BJ (cell line): ENCODE measurements at regions not wholly inside any gene's neighbourhood (a gene's known extent, or its start where the extent isn't known, plus 50 kb on each side); places are given as distances from the start of the nearest gene placed in this dataset.

Source experiments
- CTCF ChIA-PET: fragments of 350-600 bp; formaldehyde crosslinking; extraction: SDS; loops from one replicate; lab custom pipeline; 2021; ENCODE audit warnings: antibody characterized with exemption, inconsistent platforms; lab: Yijun Ruan, JAX
- POLR2A ChIA-PET: fragments of 300-600 bp; sonication (Branson Sonifier 250); formaldehyde crosslinking; extraction: SDS; loops from one replicate; lab custom pipeline; 2021; ENCODE audit warnings: antibody characterized with exemption; lab: Charles Lee
- DNase-seq: peaks from one replicate; pipeline ENCODE4 v3.0.0-alpha.2; 2011; ENCODE audit warnings: low read depth
- H3K27me3 ChIP-seq: 2 replicates; pipeline ENCODE4 v1.6.0; 2011; ENCODE audit warnings: low read length; ENCODE audit not compliant: control insufficient read depth, insufficient read depth
- H3K36me3 ChIP-seq: 2 replicates; pipeline ENCODE4 v1.5.1; 2011; ENCODE audit warnings: low read length; ENCODE audit not compliant: control insufficient read depth, insufficient read depth
- H3K4me3 ChIP-seq: 2 replicates; pipeline ENCODE4 v1.5.1; 2011; ENCODE audit warnings: low read depth, mild to moderate bottlenecking, control low read depth, low read length
- TF ChIP-seq, protein P1 (sequence below): IDR thresholded peaks from 2 replicates; pipeline ENCODE4 v1.5.1; 2011; ENCODE audit warnings: low read depth, mild to moderate bottlenecking, control low read depth, inconsistent platforms, low read length, moderate library complexity; ENCODE audit not compliant: insufficient read depth

DNA sequence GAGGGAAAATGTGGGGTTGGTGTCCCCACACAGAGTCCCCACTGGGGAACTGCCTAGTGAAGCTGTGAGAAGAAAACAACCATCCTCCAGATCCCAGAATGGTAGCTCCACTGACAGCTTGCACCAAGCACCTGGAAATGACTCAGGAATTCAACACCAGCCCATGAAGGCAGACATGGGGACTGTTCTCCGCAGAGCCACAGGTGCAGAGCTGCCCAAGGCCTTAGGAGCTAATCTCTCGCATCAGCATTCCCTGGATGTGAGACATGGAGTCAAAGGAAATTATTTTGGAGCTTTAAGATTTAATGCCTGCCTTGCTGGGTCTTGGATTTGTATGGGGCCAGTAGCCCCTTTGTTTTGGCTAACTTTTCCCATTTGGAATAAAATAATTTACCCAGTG, 367.9 kb downstream of the FAM133A start:
- no peak overlapping the region for H3K4me3 ChIP-seq
- POLR2A ChIA-PET: no interaction called here
- no peaks in the 10 kb centered on the region for H3K36me3 ChIP-seq
- no peak for DNase-seq
- CTCF ChIA-PET: no interaction called here
- TF ChIP-seq, protein P1, sequence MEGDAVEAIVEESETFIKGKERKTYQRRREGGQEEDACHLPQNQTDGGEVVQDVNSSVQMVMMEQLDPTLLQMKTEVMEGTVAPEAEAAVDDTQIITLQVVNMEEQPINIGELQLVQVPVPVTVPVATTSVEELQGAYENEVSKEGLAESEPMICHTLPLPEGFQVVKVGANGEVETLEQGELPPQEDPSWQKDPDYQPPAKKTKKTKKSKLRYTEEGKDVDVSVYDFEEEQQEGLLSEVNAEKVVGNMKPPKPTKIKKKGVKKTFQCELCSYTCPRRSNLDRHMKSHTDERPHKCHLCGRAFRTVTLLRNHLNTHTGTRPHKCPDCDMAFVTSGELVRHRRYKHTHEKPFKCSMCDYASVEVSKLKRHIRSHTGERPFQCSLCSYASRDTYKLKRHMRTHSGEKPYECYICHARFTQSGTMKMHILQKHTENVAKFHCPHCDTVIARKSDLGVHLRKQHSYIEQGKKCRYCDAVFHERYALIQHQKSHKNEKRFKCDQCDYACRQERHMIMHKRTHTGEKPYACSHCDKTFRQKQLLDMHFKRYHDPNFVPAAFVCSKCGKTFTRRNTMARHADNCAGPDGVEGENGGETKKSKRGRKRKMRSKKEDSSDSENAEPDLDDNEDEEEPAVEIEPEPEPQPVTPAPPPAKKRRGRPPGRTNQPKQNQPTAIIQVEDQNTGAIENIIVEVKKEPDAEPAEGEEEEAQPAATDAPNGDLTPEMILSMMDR: no peak
- no peaks in the 10 kb centered on the region for H3K27me3 ChIP-seq

DNA sequence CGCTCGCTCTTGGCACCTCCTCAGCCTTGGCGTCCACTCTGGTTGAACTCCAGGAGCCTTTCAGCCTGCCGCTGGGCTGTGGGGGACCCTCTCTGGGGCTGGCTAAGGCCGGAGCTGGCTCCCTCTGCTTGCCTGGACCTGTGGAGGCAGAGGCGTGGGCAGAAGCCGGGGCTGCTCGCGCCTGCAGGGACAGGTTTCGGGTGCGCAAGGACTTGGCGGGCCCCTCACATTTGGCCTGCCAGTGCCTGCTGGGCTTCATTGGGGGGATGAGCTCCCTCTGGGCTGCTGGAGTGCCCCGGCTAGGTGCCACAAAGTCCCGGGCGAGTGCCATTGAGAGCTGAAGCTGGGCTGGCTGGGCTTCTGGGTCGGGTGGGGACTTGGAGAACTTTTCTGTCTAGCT, 371.7 kb downstream of the FAM133A start:
- no peaks in the 10 kb centered on the region for H3K27me3 ChIP-seq
- no peak overlapping the region for H3K4me3 ChIP-seq
- TF ChIP-seq, protein P1: no peak
- H3K36me3 ChIP-seq: no peaks in the 10 kb centered on the region
- POLR2A ChIA-PET: no interaction called here
- DNase-seq: no peak
- CTCF ChIA-PET: no interaction called here

DNA sequence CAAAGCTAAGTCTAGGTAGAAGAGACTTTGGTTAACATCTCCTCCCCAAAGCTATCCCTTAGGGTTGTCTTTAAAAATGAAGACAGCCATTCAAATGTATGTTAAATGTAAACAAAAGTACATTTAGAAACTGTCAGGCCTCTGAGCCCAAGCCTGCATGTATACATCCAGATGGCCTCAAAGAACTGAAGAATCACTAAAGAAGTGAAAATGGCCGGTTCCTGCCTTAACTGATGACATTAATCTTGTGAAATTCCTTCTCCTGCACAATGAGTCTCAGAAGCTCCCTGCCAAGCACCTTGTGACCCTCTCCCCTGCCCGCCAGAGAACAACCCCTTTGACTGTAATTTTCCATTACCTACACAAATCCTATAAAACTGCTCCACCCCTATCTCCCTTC, 377.9 kb downstream of the FAM133A start:
- CTCF ChIA-PET: no interaction called here
- POLR2A ChIA-PET: no interaction called here
- TF ChIP-seq, protein P1: no peak
- Histone ChIP-seq H3K4me3 (no peak overlapping the region), H3K36me3 (no peaks in the 10 kb centered on the region), H3K27me3 (no peaks in the 10 kb centered on the region)
- DNase-seq: no peak

DNA sequence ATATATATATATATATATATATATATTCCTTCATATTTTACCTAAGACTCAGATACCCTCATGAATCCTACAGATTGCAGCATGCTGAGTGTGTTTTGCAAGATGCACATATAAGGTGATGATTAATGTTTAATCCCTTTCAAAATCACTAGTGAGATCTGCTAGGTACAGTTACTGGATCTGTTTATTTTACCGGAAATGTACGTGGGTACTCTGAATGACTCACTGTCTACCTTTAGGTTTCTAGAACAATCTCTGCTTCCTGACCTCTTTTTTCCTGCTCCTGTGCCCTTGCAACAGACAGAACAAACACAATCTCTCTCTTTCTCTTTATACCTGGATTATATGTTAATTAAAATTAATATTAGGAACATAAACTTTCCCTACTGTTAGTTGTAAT, 379.6 kb downstream of the FAM133A start:
- POLR2A ChIA-PET: no interaction called here
- Histone ChIP-seq H3K4me3 (no peak overlapping the region), H3K27me3 (no peaks in the 10 kb centered on the region), H3K36me3 (no peaks in the 10 kb centered on the region)
- no peak for DNase-seq
- TF ChIP-seq, protein P1: no peak
- CTCF ChIA-PET: no interaction called here

DNA sequence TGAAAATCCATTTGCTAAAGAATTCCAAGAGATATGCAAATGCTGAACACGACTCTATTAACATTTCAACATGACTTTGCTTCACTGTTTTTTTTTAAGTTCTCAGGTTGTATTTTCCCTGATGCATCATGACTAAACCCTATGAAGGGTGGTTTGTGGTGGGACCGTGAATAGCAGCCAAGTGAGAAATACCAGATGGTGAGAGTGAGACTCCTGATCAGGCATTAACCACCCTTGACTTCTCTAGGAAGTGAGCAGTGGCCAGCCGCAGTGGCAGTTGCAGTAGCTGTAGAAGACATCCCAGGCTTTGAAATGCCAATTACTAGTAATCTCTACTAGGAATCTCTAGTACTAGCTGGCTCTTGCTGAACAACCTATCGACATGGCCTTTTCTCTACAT, 383.4 kb downstream of the FAM133A start:
- ChIA-PET CTCF (no interaction called here), POLR2A (no interaction called here)
- DNase-seq: no peak
- no peak overlapping the region for H3K4me3 ChIP-seq
- H3K27me3 ChIP-seq: no peaks in the 10 kb centered on the region
- no peaks in the 10 kb centered on the region for H3K36me3 ChIP-seq
- TF ChIP-seq, protein P1: no peak
